OCI-LY1 (cell line): ENCODE measurements at regions not wholly inside any gene's neighbourhood (a gene's known extent, or its start where the extent isn't known, plus 50 kb on each side); places are given as distances from the start of the nearest gene placed in this dataset.

Source experiments
- H2AFZ ChIP-seq: fragments of 200-600 bp; sonication (generic), shearing (Covaris generic); 2 replicates; pipeline ENCODE4 v1.6.0; 2014; ENCODE audit warnings: antibody characterized with exemption, mild to moderate bottlenecking, low read length
- H3F3A ChIP-seq: fragments of 200-600 bp; sonication (generic), shearing (Covaris generic); 2 replicates; pipeline ENCODE4 v1.6.0; 2014; ENCODE audit warnings: mild to moderate bottlenecking, antibody characterized with exemption, low read length, moderate library complexity; ENCODE audit not compliant: insufficient read depth
- H3K27ac ChIP-seq: fragments of 200-600 bp; sonication (generic); 2 replicates; pipeline ENCODE4 v1.5.1; 2014; ENCODE audit warnings: low read length, mixed run types, mild to moderate bottlenecking, low read depth; ENCODE audit not compliant: poor library complexity, severe bottlenecking
- H3K27me3 ChIP-seq: fragments of 200-600 bp; sonication (generic); 2 replicates; pipeline ENCODE4 v1.6.0; 2014; ENCODE audit warnings: antibody characterized with exemption, mild to moderate bottlenecking, low read length, moderate library complexity; ENCODE audit not compliant: insufficient read depth
- H3K36me3 ChIP-seq: fragments of 200-600 bp; sonication (generic); 2 replicates; pipeline ENCODE4 v1.6.1; 2014; ENCODE audit warnings: mild to moderate bottlenecking, antibody characterized with exemption, low read length, moderate library complexity, mixed read lengths; ENCODE audit not compliant: insufficient read depth
- H3K4me1 ChIP-seq: fragments of 200-600 bp; sonication (generic); 2 replicates; pipeline ENCODE4 v1.5.1; 2014; ENCODE audit warnings: mild to moderate bottlenecking, low read length, moderate library complexity; ENCODE audit not compliant: insufficient read depth, severe bottlenecking
- H3K4me2 ChIP-seq: fragments of 200-600 bp; sonication (generic), shearing (Covaris generic); 2 replicates; pipeline ENCODE4 v1.6.1; 2014; ENCODE audit warnings: low read length
- H3K4me3 ChIP-seq: fragments of 200-600 bp; sonication (generic); 2 replicates; pipeline ENCODE4 v1.5.1; 2014; ENCODE audit warnings: low read length, low read depth, mild to moderate bottlenecking, mixed read lengths; ENCODE audit not compliant: poor library complexity, severe bottlenecking
- H3K79me2 ChIP-seq: fragments of 200-600 bp; shearing (Covaris generic); 2 replicates; pipeline ENCODE4 v1.6.1; 2016; ENCODE audit warnings: mixed run types, low read length, mixed read lengths; ENCODE audit not compliant: insufficient read depth
- H3K9ac ChIP-seq: fragments of 200-600 bp; sonication (generic), shearing (Covaris generic); 2 replicates; pipeline ENCODE4 v1.6.1; 2014; ENCODE audit warnings: mild to moderate bottlenecking, low read length, mixed read lengths
- H3K9me2 ChIP-seq: fragments of 200-600 bp; sonication (generic), shearing (Covaris generic); 2 replicates; pipeline ENCODE4 v1.6.1; 2014; ENCODE audit warnings: low read depth, mild to moderate bottlenecking, low read length, mixed read lengths
- H3K9me3 ChIP-seq: fragments of 200-600 bp; shearing (Covaris generic); 2 replicates; pipeline ENCODE4 v1.6.1; 2014; ENCODE audit warnings: low read length, mixed read lengths
- H4K20me1 ChIP-seq: fragments of 200-600 bp; sonication (generic), shearing (Covaris generic); 2 replicates; pipeline ENCODE4 v1.6.0; 2016; ENCODE audit warnings: mild to moderate bottlenecking, low read length; ENCODE audit not compliant: insufficient read depth
- EZH2 ChIP-seq: fragments of 200-600 bp; sonication (generic), shearing (Covaris generic); IDR thresholded peaks from 2 replicates; pipeline ENCODE4 v1.8.0; 2017; ENCODE audit warnings: borderline replicate concordance, mixed run types, mild to moderate bottlenecking, antibody characterized with exemption, low read length, moderate library complexity, mixed read lengths
- TF ChIP-seq, protein P1 (sequence below): fragments of 200-600 bp; sonication (generic), shearing (Covaris generic); IDR thresholded peaks from 2 replicates; pipeline ENCODE4 v1.5.1; 2017; ENCODE audit warnings: mild to moderate bottlenecking, antibody characterized with exemption, low read length, moderate library complexity, mixed read lengths

DNA sequence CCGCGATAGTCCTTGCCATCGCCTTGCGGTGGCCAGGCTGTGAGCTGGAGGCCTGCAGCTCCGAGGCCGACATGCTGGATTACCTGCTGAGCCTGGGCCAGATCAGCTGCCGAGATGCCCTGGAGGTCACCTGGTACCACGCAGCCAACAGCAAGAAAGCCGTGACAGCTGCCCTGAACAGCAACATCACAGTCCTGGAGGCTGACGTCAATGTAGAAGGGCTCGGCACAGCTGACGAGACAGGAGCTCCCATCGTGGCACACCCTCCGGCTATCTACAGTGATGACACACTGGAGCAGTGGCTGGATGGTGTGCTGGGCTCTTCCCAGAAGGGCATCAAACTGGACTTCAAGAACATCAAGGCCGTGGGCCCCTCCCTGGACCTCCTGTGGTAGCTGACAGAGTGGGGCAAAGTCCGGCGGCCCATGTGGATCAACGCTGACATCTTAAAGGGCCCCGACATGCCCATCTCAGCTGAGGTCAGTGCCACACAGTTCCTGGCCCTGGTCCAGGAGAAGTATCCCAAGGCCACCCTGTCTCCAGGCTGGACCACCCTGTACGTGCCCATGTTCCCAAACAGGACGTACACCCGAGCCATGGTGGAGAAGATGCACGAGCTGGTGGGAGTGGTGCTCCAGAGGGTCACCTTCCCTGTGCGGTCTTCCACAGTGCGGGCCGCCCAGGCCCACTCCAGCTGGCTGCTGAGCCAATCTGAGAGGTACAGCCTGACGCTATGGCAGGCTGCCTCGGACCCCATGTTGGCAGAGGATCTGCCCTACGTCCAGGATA is 70.2 kb downstream of the FAM43A start:
- H3K36me3 ChIP-seq = no peaks in the 10 kb centered on the region
- peaks cover 7% of the 10 kb centered on the region; the same call in 1 of the 2 replicates for H3K27me3 ChIP-seq
- TF ChIP-seq, protein P1, sequence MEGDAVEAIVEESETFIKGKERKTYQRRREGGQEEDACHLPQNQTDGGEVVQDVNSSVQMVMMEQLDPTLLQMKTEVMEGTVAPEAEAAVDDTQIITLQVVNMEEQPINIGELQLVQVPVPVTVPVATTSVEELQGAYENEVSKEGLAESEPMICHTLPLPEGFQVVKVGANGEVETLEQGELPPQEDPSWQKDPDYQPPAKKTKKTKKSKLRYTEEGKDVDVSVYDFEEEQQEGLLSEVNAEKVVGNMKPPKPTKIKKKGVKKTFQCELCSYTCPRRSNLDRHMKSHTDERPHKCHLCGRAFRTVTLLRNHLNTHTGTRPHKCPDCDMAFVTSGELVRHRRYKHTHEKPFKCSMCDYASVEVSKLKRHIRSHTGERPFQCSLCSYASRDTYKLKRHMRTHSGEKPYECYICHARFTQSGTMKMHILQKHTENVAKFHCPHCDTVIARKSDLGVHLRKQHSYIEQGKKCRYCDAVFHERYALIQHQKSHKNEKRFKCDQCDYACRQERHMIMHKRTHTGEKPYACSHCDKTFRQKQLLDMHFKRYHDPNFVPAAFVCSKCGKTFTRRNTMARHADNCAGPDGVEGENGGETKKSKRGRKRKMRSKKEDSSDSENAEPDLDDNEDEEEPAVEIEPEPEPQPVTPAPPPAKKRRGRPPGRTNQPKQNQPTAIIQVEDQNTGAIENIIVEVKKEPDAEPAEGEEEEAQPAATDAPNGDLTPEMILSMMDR = no peak
- no peak for TF ChIP-seq EZH2

DNA sequence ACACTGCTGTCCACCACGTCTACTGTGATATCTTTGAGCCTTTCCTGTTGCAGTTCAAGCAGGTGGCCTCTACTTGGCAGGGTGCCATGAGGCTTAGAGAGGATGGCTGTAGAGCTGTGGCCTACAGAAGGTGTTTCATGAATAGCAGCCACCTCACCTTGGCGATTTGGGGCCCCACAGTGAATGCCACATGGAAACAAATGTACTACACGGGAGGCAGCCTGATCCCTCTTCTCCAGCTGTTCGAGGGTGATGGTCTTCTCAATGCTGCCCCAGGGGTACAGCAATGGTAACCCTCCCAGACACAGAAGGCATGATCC is 70.7 kb downstream of the FAM43A start:
- Histone ChIP-seq H2AFZ (no peak overlapping the region), H3K27me3 (peaks cover 13% of the 10 kb centered on the region; the same call in 1 of the 2 replicates), H3F3A (no peaks in the 10 kb centered on the region), H3K9ac (no peak overlapping the region), H3K9me3 (no peaks in the 10 kb centered on the region), H3K36me3 (no peaks in the 10 kb centered on the region), H4K20me1 (no peaks in the 10 kb centered on the region), H3K4me2 (no peak overlapping the region), H3K27ac (no peak overlapping the region), H3K4me3 (no peak overlapping the region), H3K9me2 (no peaks in the 10 kb centered on the region), H3K79me2 (no peaks in the 10 kb centered on the region), H3K4me1 (no peaks in the 10 kb centered on the region)
- no peak for TF ChIP-seq EZH2
- TF ChIP-seq, protein P1 = no peak

More for the DNA sequence above, 70.2 kb downstream of the FAM43A start:
- H3K9me3 ChIP-seq = no peaks in the 10 kb centered on the region
- no peaks in the 10 kb centered on the region for H4K20me1 ChIP-seq
- no peaks in the 10 kb centered on the region for H3K79me2 ChIP-seq
- H2AFZ ChIP-seq = no peak overlapping the region
- no peak overlapping the region for H3K27ac ChIP-seq
- no peak overlapping the region for H3K4me3 ChIP-seq
- no peaks in the 10 kb centered on the region for H3K9me2 ChIP-seq
- no peaks in the 10 kb centered on the region for H3K4me1 ChIP-seq
- no peak overlapping the region for H3K4me2 ChIP-seq
- no peaks in the 10 kb centered on the region for H3F3A ChIP-seq
- H3K9ac ChIP-seq = no peak overlapping the region

DNA sequence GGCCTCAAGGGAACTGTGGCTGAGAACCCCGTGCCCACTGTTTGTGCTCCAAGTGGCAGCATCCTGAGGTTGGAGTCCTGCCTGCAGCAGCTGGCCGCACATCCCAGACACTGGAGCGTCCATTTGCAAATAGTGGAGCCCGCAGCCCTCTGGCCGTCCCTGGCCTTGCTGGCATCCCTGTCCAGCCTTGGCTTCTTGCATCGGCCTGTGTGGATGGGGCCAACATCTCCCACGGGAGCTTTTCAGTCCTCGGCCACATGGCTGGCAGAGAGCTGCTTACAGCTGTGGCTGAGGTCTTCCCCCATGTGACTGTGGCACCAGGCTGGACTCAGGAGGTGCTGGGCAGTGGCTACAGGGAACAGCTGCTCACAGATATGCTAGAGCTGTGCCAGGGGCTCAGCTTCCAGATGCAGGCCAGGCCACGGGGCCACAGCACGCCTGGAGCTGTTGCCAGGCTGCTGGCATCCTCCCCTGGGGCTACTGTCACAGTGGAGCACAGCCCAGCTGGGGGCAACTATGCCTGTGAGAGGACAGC is 71.2 kb downstream of the FAM43A start:
- Histone ChIP-seq H3F3A (no peaks in the 10 kb centered on the region), H3K9me2 (no peaks in the 10 kb centered on the region), H3K9ac (no peak overlapping the region), H3K4me1 (no peaks in the 10 kb centered on the region), H3K9me3 (no peaks in the 10 kb centered on the region), H3K4me2 (no peak overlapping the region), H3K27ac (no peak overlapping the region), H3K79me2 (no peaks in the 10 kb centered on the region), H3K36me3 (no peaks in the 10 kb centered on the region), H3K27me3 (peaks cover 14% of the 10 kb centered on the region; the same call in 1 of the 2 replicates), H3K4me3 (no peak overlapping the region), H4K20me1 (no peaks in the 10 kb centered on the region), H2AFZ (no peak overlapping the region)
- TF ChIP-seq EZH2 = no peak
- TF ChIP-seq, protein P1 = no peak
